Keratinocyte (primary cell): ENCODE measurements at regions not wholly inside any gene's neighbourhood (a gene's known extent, or its start where the extent isn't known, plus 50 kb on each side); places are given as distances from the start of the nearest gene placed in this dataset.

Experiments used
- DNase-seq: peaks from one replicate; pipeline ENCODE4 v3.0.0-alpha.2; 2011; ENCODE audit warnings: low read depth, missing footprints, low spot score
- FAIRE-seq: peaks from 2 replicates; lab custom pipeline; 2011; peaks lifted over from hg19 to GRCh38; lab: Jason Lieb, UNC
- H2AFZ ChIP-seq: 2 replicates; pipeline ENCODE4 v1.6.0; 2012; ENCODE audit warnings: low read length, control low read depth, inconsistent platforms; ENCODE audit not compliant: control insufficient read depth
- H3K27ac ChIP-seq: 2 replicates; pipeline ENCODE4 v1.5.1; 2011; ENCODE audit warnings: low read length; ENCODE audit not compliant: control insufficient read depth, insufficient read depth
- H3K27me3 ChIP-seq: 3 replicates; pipeline ENCODE4 v1.6.0; 2011; ENCODE audit warnings: low read length; ENCODE audit not compliant: control insufficient read depth, insufficient read depth; ENCODE audit errors: extremely low read depth
- H3K36me3 ChIP-seq, 2 experiments: 2 replicates in 1 of 2; 3 replicates in 1 of 2; pipeline ENCODE4 v1.5.1; 2011; ENCODE audit warnings: low read length in 2 of 2, mild to moderate bottlenecking in 1 of 2; ENCODE audit not compliant: control insufficient read depth in 2 of 2, insufficient read depth in 2 of 2; ENCODE audit errors: extremely low read depth in 1 of 2
- H3K4me1 ChIP-seq: 3 replicates; pipeline ENCODE4 v1.5.1; 2011; ENCODE audit warnings: low read length; ENCODE audit not compliant: control insufficient read depth, insufficient read depth; ENCODE audit errors: extremely low read depth
- H3K4me2 ChIP-seq: 3 replicates; pipeline ENCODE4 v1.6.0; 2011; ENCODE audit warnings: low read depth, low read length; ENCODE audit not compliant: control insufficient read depth, insufficient read depth; ENCODE audit errors: extremely low read depth
- H3K4me3 ChIP-seq, 3 experiments: fragments of 200-600 bp in 1 of 3; sonication (generic) in 1 of 3; 2 replicates in 2 of 3; 3 replicates in 1 of 3; pipeline ENCODE4 v1.5.1; 2011 to 2016; ENCODE audit warnings: low read length in 3 of 3, mild to moderate bottlenecking in 3 of 3, control low read depth in 2 of 3, inconsistent platforms in 1 of 3, low read depth in 1 of 3, mixed read lengths in 1 of 3, mixed run types in 1 of 3, moderate library complexity in 1 of 3; ENCODE audit not compliant: control insufficient read depth in 2 of 3, insufficient read depth in 2 of 3; ENCODE audit errors: extremely low read depth in 1 of 3
- H3K79me2 ChIP-seq: 2 replicates; pipeline ENCODE4 v1.6.0; 2012; ENCODE audit warnings: low read length; ENCODE audit not compliant: control insufficient read depth, insufficient read depth
- H3K9ac ChIP-seq: 3 replicates; pipeline ENCODE4 v1.6.0; 2011; ENCODE audit warnings: low read length; ENCODE audit not compliant: control insufficient read depth, insufficient read depth; ENCODE audit errors: extremely low read depth
- H3K9me1 ChIP-seq: 3 replicates; pipeline ENCODE4 v1.6.0; 2011; ENCODE audit warnings: low read length; ENCODE audit not compliant: control insufficient read depth, insufficient read depth; ENCODE audit errors: extremely low read depth
- H3K9me3 ChIP-seq: 2 replicates; pipeline ENCODE4 v1.5.1; 2012; ENCODE audit warnings: low read depth, low read length; ENCODE audit not compliant: control insufficient read depth
- H4K20me1 ChIP-seq: 3 replicates; pipeline ENCODE4 v1.6.0; 2011; ENCODE audit warnings: low read length; ENCODE audit not compliant: control insufficient read depth, insufficient read depth; ENCODE audit errors: extremely low read depth
- CTCF ChIP-seq, 3 experiments: IDR thresholded peaks in 1 of 3; conservative IDR thresholded peaks in 1 of 3; optimal IDR thresholded peaks in 1 of 3; 2 replicates in 2 of 3; 3 replicates in 1 of 3; pipeline versions ENCODE3 to v1.5.1; 2011; ENCODE audit warnings: low read length in 3 of 3, mild to moderate bottlenecking in 3 of 3, moderate library complexity in 2 of 3, control low read depth in 1 of 3, inconsistent platforms in 1 of 3; ENCODE audit not compliant: insufficient read depth in 2 of 3; ENCODE audit errors: extremely low read depth in 1 of 3
- EZH2 ChIP-seq: IDR thresholded peaks from one replicate; pipeline ENCODE4 v1.6.1; 2012; ENCODE audit warnings: inconsistent platforms, mild to moderate bottlenecking, low read length, moderate library complexity
- dilution Hi-C: fragments of 300-500 bp; cut with MboI; formaldehyde crosslinking; loops from one replicate; pipeline ENCODE4 v1.7.0; 2020; ENCODE audit warnings: low sequenced_read_pairs; ENCODE audit not compliant: extremely low pct_ligation_motif_present

DNA sequence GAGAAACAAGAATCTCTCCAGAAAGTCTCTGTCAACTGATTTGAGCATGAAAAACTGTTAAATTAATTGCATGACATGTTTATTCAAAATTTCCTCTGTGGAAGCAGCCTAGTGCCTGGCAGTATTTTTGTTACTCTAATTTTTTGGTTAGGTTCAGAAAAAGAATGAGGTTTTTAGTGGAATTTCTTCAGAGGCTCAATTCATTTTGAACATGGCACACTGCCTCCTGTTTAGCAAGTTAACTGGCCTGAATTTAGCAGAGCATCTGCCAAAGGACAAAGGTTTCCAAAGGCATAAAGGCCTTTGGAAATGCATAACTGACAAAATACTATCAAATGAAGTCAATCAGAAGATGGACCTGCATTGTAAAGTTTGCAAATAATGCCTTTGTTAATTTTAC lies 1326.5 kb downstream of the PLA2G4A start:
- dilution Hi-C loops, result no loop called here
- Histone ChIP-seq H3K4me2 (no peak overlapping the region), H3K9me1 (no peaks in the 10 kb centered on the region), H2AFZ (no peak overlapping the region), H4K20me1 (no peaks in the 10 kb centered on the region), H3K27ac (no peak overlapping the region), H3K79me2 (no peaks in the 10 kb centered on the region), H3K9ac (no peak overlapping the region), H3K27me3 (no peaks in the 10 kb centered on the region), H3K9me3 (no peaks in the 10 kb centered on the region), H3K4me1 (no peaks in the 10 kb centered on the region), H3K36me3 (no peaks in the 10 kb centered on the region), H3K4me3 (no peak overlapping the region)
- DNase-seq (no peak), FAIRE-seq (no peak)
- TF ChIP-seq CTCF (optimal IDR thresholded peaks at IDR 0.05 in 1 of 3, IDR thresholded peaks at IDR 0.05 in 1 of 3, conservative IDR thresholded peaks at IDR 0.05 in 1 of 3; ENCODE audit: extremely low read depth in 1 of 3, insufficient read depth in 2 of 3, low read length in 3 of 3), result no peak
- TF ChIP-seq EZH2, result no peak

- no peak for FAIRE-seq
- H3K9me1 ChIP-seq, result no peaks in the 10 kb centered on the region
- H2AFZ ChIP-seq, result no peak overlapping the region
- no peak overlapping the region for H3K9ac ChIP-seq
- dilution Hi-C loops, result no loop called here
- H4K20me1 ChIP-seq, result no peaks in the 10 kb centered on the region
- no peak overlapping the region for H3K4me2 ChIP-seq
- TF ChIP-seq EZH2 (no peak), CTCF (optimal IDR thresholded peaks at IDR 0.05 in 1 of 3, IDR thresholded peaks at IDR 0.05 in 1 of 3, conservative IDR thresholded peaks at IDR 0.05 in 1 of 3; ENCODE audit: extremely low read depth in 1 of 3, insufficient read depth in 2 of 3, low read length in 3 of 3) (no peak)
- no peaks in the 10 kb centered on the region for H3K36me3 ChIP-seq
- no peaks in the 10 kb centered on the region for H3K27me3 ChIP-seq
- H3K79me2 ChIP-seq, result no peaks in the 10 kb centered on the region
- H3K4me1 ChIP-seq, result no peaks in the 10 kb centered on the region
- DNase-seq, result no peak
- no peaks in the 10 kb centered on the region for H3K9me3 ChIP-seq
- no peak overlapping the region for H3K4me3 ChIP-seq
- no peak overlapping the region for H3K27ac ChIP-seq
Observed at GRCh38 chr1:188164459-188164858, 1335.7 kb downstream of the PLA2G4A start.
